Fibroblast of lung (primary cell): ENCODE measurements at regions not wholly inside any gene's neighbourhood (a gene's known extent, or its start where the extent isn't known, plus 50 kb on each side); places are given as distances from the start of the nearest gene placed in this dataset.

Experiments
- CTCF ChIP-seq, 2 donors: IDR thresholded peaks in 1 of 2; conservative IDR thresholded peaks in 1 of 2; 1 replicate in 1 of 2; 2 replicates in 1 of 2; pipeline ENCODE4 v1.5.1; 2011 to 2012; ENCODE audit warnings: low read length in 2 of 2, control low read depth in 1 of 2, inconsistent platforms in 1 of 2, low read depth in 1 of 2, mild to moderate bottlenecking in 1 of 2
- EZH2 ChIP-seq: IDR thresholded peaks from 2 replicates; pipeline ENCODE4 v1.5.1; 2012; ENCODE audit warnings: low read length, control low read depth, mild to moderate bottlenecking; ENCODE audit errors: missing control alignments

GRCh38 chr12:77130193-77130592 is 64.8 kb upstream of the E2F7 start:
- TF ChIP-seq EZH2 (no peak), CTCF (conservative IDR thresholded peaks at IDR 0.05 in 1 of 2, IDR thresholded peaks at IDR 0.05 in 1 of 2; ENCODE audit: low read depth in 1 of 2, low read length in 2 of 2) (no peak)
